ENCODE measurements at regions not wholly inside any gene's neighbourhood (a gene's known extent, or its start where the extent isn't known, plus 50 kb on each side); places are given as distances from the start of the nearest gene placed in this dataset.

DNA sequence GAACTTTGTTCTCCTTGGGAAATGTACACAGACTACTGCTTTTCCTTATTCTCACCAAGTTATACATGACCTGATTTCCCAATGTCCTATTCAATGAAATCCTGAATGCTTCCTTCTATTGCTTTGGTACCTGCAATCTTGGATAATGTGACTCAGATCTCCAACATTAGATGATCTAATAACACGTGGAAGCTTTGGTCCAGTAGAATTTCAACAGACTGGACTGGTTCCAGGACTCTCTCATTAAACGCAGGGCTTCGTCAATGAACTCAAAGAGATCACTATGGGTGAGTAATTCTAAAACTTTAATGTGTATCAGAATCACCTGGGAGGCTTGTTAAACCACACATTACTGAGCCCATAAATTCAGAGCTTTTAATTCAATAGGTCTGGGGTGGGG lies 413.6 kb upstream of the KCNH7 start:
- Histone ChIP-seq H3K27ac (ENCODE audit: low read length) (no peak overlapping the region), H2AFZ (ENCODE audit: low read depth, low read length) (no peak overlapping the region), H4K20me1 (ENCODE audit: insufficient read depth) (no peaks in the 10 kb centered on the region), H3K4me2 (ENCODE audit: low read length) (no peak overlapping the region), H3K27me3 (ENCODE audit: insufficient read depth, low read depth, low read length) (no peaks in the 10 kb centered on the region), H3F3A (ENCODE audit: insufficient read depth, low read length, poor library complexity, severe bottlenecking) (no peaks in the 10 kb centered on the region), H3K36me3 (ENCODE audit: insufficient read depth, low read length) (no peaks in the 10 kb centered on the region), H3K79me2 (replicated peaks; ENCODE audit: insufficient read depth, low read length) (no peaks in the 10 kb centered on the region), H3K4me3 (ENCODE audit: low read length) (no peak overlapping the region), H3K9ac (ENCODE audit: low read length) (no peak overlapping the region), H3K9me3 (ENCODE audit: low read length) (no peaks in the 10 kb centered on the region), H3K9me2 (ENCODE audit: insufficient read depth, low read length) (no peaks in the 10 kb centered on the region)
- TF ChIP-seq POLR2AphosphoS5 (IDR thresholded peaks at IDR 0.05): no peak
- TF ChIP-seq SMC3 (conservative IDR thresholded peaks at IDR 0.05; ENCODE audit: poor library complexity): no peak
- TF ChIP-seq EP300 (conservative IDR thresholded peaks at IDR 0.05; ENCODE audit: poor library complexity, severe bottlenecking): no peak
- TF ChIP-seq RAD21 (conservative IDR thresholded peaks at IDR 0.05): no peak

DNA sequence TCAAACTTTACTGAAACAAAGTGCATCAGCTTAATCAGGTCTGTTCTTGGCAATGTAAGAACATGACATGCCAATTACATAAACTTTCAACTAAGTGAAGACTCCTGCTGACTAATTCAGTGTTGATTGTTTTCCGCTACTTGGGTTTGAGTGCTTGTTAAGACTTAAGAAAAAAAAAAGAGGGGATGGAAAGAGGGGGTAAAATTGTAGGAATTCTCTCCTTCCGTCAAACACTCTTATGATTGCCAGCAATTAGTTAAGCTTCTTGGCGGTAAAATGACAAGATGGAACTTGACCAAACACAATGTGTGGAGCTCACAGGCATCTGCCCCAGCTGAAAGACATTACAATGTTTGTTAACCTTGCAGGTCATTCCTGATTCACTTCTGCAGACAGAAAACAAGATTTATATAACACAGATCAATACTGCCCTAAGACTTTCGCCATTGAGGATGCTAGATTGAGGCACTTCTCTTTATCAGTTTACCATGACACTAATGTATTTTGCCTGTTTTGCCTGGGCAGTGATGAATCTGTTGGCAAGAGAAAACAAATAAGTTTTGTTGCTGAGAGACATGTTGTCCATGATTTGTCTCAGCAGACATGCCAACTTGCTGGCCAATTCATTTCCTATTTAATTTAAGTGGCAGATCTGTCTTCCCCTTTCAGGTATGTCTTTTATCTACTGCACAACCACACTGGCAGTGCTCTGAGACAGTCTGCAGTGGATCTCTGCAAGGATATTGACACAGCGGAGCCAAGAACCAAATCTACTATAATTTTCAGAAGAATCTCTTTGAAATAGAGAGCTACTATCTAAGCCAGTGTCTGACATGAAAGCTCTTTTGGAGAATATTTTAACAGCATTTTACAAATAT lies 410.0 kb upstream of the KCNH7 start:
- H3K4me2 ChIP-seq (ENCODE audit: low read length): no peak overlapping the region
- no peak for TF ChIP-seq RAD21 (conservative IDR thresholded peaks at IDR 0.05)
- TF ChIP-seq SMC3 (conservative IDR thresholded peaks at IDR 0.05; ENCODE audit: poor library complexity): no peak
- TF ChIP-seq TAF1 (IDR thresholded peaks at IDR 0.05; ENCODE audit: low read depth): no peak
- TF ChIP-seq, protein P1, sequence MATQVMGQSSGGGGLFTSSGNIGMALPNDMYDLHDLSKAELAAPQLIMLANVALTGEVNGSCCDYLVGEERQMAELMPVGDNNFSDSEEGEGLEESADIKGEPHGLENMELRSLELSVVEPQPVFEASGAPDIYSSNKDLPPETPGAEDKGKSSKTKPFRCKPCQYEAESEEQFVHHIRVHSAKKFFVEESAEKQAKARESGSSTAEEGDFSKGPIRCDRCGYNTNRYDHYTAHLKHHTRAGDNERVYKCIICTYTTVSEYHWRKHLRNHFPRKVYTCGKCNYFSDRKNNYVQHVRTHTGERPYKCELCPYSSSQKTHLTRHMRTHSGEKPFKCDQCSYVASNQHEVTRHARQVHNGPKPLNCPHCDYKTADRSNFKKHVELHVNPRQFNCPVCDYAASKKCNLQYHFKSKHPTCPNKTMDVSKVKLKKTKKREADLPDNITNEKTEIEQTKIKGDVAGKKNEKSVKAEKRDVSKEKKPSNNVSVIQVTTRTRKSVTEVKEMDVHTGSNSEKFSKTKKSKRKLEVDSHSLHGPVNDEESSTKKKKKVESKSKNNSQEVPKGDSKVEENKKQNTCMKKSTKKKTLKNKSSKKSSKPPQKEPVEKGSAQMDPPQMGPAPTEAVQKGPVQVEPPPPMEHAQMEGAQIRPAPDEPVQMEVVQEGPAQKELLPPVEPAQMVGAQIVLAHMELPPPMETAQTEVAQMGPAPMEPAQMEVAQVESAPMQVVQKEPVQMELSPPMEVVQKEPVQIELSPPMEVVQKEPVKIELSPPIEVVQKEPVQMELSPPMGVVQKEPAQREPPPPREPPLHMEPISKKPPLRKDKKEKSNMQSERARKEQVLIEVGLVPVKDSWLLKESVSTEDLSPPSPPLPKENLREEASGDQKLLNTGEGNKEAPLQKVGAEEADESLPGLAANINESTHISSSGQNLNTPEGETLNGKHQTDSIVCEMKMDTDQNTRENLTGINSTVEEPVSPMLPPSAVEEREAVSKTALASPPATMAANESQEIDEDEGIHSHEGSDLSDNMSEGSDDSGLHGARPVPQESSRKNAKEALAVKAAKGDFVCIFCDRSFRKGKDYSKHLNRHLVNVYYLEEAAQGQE (IDR thresholded peaks at IDR 0.05; ENCODE audit: borderline replicate concordance): no peak
- no peak for TF ChIP-seq CTCF (IDR thresholded peaks at IDR 0.05; ENCODE audit: poor library complexity, severe bottlenecking)
- TF ChIP-seq EP300 (conservative IDR thresholded peaks at IDR 0.05; ENCODE audit: poor library complexity, severe bottlenecking): no peak
- TF ChIP-seq EZH2 (IDR thresholded peaks at IDR 0.05; ENCODE audit: borderline replicate concordance, insufficient read depth, low read length, poor library complexity, severe bottlenecking): no peak
- TF ChIP-seq POLR2AphosphoS5 (IDR thresholded peaks at IDR 0.05): no peak
- no peak for TF ChIP-seq MXI1 (conservative IDR thresholded peaks at IDR 0.05; ENCODE audit: poor library complexity, severe bottlenecking)

More for the DNA sequence above, 410.0 kb upstream of the KCNH7 start:
- Histone ChIP-seq H3K9ac (ENCODE audit: low read length) (no peak overlapping the region), H4K20me1 (ENCODE audit: insufficient read depth) (no peaks in the 10 kb centered on the region), H3F3A (ENCODE audit: insufficient read depth, low read length, poor library complexity, severe bottlenecking) (no peaks in the 10 kb centered on the region), H3K9me2 (ENCODE audit: insufficient read depth, low read length) (no peaks in the 10 kb centered on the region), H3K27me3 (ENCODE audit: insufficient read depth, low read depth, low read length) (no peaks in the 10 kb centered on the region), H2AFZ (ENCODE audit: low read depth, low read length) (no peak overlapping the region), H3K36me3 (ENCODE audit: insufficient read depth, low read length) (no peaks in the 10 kb centered on the region), H3K27ac (ENCODE audit: low read length) (no peak overlapping the region), H3K4me3 (ENCODE audit: low read length) (no peak overlapping the region), H3K79me2 (replicated peaks; ENCODE audit: insufficient read depth, low read length) (no peaks in the 10 kb centered on the region), H3K9me3 (ENCODE audit: low read length) (no peaks in the 10 kb centered on the region)
